Stimulated activated CD4-positive, alpha-beta T cell treated with anti-CD3 and anti-CD28 coated beads, Interleukin-15, amount 100 ng/mL, for 48 hours (primary cell): ENCODE measurements at regions not wholly inside any gene's neighbourhood (a gene's known extent, or its start where the extent isn't known, plus 50 kb on each side); places are given as distances from the start of the nearest gene placed in this dataset.

ENCODE experiments used
- DNase-seq, 2 donors: peaks; one replicate each; pipeline ENCODE4 v3.0.0-alpha.2; 2020; ENCODE audit warnings: low read depth in 2 of 2

DNA sequence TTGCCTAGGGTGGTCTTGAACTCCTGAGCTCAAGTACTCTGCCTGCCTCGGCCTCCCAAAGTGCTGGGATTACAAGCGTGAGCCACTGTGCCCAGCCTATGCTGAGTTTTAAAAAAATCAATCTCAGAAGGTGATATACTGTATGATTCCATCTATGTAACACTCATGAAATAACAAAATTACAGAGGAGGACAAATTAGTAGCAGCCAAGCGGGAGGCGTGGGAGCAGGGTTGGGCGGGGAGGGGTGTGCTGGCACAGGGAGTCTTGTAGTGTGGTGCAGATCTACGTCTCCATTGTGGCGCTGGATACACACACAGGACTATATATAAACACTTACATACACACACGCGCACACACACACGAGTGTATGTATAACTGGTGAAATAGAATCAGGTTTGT, 80.6 kb upstream of the LINGO1 start:
- no peak for DNase-seq

DNA sequence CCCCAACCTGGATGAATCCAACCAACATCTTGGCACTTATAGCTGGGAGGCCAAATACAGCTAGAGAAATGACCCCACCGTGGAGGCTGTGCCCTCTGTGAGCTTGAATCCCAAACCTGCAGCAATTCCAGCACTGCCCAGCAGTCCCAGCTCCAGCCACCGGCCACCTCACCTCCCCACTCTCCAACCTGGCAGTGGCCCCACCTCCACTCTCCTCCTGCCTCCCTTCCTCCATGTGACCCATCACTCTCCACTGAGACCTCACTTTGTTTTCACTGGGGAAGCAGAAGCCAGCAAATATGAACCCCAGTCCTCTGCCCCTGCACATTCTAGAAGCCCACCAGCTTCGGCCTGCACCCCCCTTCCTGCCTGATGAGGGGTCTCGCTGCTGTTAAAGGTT, 79.7 kb upstream of the LINGO1 start:
- no peak for DNase-seq

DNA sequence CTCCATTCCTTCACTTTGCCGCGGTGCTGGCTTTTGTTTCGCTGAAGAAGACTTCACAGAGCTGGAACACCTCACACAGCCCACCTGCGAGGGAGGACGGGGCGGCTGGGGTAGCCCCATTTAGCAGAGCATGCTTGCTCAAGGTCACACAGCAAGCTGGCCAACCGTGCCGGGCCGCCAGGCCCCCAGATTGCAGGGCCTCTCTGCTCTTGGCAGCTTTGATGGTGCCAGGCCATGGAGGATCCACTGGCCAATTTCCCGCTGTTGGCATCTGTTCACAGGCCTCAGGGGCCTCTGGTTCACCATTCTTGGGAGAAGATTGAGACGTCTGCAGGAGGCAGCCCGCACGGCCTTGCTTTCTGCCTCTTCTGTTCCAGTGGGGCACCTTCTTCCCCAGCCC, 77.9 kb upstream of the LINGO1 start:
- DNase-seq, result no peak

DNA sequence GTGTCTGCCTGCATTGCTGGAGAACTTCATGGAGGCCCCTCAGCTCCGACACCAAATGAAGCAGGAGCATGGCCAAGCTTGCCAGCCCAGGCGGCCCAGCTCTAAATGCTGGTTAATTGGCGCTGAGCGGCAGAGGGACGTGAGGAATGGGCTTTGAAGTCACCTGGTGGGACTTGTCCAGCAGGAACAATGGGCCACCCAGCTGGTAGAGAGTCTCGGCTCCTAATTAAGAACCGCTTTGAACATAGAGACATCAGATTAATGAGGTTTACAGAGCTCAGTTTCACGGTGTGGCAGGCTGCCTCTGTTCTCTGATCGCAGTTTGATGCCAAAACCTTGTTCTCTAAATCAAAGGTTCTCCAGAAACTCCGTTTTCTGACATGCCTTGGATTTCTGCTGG, 77.5 kb upstream of the LINGO1 start:
- DNase-seq, result no peak

DNA sequence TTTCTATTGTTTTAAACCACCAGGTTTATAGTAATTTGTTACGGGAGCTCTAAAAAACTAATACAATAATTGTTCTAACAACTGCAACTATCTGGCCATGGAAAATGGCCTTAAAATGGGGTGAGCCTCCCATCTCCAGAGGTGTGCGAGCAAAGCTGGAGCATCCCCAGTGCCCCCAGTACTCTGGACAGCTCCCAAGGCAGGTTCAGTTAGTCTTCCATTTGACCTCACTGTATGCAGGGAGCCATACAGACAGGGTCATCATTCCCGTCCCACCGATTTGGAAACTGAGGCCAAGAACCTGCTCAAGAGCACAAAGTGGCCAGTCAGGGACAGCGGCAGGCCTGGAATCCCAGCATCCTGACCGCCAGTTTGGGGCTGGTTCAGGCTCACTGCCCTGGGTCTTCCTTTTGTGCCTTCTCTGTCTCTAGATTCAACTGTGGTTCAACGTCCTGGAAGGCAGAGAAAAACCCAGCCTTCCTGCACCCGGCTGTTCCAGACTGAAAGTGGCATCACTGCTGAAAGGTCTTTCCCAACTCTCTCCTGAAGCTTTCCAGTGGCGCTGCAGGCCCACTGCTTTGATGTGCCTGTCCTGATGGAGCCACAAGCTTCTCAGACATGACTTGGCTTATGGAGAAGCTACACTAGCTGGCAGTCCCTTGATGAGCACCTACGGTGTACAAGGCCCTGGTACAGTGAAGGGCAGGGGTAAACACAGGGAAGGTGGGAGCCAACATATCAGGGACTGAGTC, 76.6 kb upstream of the LINGO1 start:
- DNase-seq, result no peak

DNA sequence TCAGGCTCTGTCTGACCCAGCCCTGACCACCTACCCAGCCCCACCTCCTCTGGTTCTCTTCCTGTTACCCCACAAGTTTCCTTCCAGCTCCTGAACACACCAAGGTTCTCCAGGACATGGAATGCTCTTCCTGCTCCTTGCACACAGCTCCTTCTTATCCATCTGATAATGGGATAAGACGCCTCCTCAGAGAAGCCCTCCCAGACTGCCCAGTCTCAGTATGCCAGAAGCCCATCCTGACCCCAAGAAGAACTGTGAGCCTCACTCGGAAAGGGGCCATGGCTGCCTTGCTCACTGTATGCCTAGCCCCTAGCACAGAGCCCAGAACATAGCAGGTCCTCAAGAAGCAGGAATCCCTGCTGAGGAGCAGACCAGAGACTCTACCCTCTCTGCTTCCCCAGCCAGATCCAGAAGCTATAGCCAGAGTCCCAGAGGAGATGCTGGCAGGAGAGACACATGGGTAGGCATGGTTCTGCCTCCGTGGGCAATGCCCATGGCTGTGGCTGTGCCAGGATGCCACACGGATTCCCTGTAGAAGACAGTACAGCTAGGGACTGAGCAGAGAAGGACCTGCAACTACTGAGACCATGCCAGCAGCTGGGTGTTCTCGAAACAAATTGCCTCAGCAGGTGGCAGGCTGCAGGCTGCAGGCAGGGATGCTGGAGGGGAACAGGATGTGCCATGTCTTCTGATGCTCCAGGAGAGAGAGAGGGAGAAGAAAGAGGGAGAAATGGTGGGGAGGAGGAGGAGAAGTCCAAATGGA, 74.0 kb upstream of the LINGO1 start:
- DNase-seq, result no peak

DNA sequence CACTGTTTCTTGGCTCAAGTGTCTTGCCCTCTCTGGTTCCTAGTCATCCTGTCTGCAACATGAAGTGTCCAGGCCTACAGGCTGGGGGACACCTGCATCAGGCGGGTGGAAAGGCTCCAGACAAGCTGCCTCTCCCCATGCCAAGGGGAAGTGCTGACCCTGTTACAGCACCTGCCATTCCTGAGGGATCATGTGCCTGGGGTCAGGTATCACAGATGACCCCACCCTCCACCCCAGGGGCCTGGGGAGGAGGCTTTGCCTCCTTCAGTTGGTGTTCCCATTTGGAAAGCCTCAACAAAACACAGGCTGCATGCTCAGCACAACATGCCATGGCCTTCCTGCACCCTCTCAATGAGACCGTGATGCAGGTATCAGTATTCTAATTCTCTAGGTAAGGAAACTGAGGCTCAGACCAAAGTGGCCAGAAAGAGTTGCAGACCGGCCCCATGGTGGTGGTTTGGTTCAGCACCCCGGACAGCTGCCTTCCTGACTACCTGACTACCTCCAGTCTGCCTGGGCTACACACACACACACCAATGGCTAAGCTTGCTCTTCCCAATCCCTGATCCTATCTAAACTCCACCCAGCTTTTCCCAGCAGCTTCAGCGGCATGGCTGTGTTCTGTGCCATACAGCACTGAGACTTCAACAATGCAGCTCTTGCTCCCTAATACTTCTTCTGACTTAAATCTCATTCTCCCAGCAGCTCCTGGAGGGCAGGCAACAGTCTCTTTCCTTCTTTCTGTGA, 69.7 kb upstream of the LINGO1 start:
- DNase-seq, result no peak

DNA sequence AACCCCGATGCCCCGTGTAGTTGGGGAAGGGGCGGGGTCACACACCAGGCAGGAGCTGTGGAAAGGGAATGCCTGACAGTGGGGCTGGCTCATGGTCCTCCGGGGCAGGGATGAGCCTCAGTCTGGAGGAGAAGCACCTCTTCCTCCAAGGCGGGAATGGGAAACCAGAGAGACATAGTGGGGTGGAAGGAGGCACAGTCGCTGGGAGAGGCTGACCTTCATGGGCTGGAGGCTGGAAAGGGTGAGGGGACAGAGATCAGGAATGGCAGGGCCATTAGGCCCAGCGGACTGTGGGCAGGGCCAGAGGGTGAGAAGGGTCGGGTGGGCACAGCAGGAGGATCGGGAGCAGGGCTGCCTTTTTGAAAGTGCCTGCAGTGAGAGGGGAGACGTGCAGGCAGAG, 65.8 kb upstream of the LINGO1 start:
- no peak for DNase-seq

DNA sequence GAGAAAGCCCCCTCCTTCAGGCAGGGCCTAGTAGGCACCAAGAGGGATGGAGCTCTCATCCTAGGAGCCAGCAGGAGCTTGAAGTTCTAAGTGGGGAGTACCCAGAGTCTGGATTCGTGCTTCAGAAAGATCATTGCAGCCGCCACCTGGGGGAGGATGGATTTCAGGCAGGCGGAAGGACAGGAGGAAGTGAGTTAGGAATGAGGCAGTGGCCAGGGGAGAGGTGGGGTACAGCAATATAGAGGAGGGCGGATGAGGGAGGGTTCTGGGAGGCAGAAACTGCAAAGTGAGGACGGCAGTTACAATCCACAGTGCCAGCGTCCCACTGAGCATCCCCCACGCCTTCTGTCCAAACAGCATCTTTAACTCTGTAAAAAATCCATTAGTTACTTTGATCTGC, 65.2 kb upstream of the LINGO1 start:
- no peak for DNase-seq

DNA sequence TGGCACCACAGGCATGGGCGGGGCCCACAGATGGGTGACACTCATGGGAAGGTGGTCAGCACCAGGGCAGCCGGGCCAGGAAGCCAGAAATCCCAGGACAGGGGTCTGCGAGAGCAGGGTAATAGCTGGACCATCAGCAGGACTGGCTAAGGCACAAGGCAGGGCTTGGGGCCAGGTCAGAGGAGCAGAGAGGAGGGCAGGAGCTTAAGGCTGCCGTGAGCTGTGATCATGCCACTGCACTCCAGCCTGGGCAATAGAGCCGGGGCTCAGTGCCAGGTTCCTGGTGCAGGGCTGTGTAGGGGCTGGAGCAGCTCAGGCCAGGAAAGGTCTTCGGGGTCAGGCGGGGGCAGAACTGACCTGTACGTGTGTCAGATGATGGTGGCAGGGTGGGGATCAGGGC, 64.2 kb upstream of the LINGO1 start:
- no peak for DNase-seq

DNA sequence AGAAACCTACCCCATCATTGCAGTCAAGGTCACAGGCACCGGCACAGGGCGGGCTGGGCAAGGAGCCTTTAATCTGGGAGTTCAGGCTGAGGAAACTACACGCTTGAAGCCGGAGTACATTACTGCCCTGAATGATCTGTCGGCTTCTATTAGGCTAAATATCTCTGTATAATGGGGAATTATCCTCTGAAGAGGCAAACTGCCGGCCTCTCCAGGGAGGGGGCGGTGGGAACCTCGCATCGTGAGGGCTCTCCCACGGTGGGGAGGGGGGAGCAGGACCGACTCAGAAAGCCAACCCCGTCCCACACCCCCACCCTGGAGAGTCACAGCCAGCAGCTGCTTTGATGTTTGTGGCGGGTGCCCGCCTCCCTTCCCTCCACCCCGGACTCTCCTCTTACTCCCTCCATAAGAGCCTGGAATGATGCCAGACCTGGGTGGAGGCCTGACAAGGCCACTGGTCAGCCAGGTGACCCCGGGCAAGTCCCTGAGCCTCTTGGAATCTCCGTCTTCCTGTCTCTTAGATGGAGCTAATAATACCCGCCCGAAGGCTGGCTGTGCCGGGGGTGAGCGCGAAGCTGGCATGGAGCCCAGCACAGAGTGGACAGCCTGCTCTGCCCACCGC, 63.4 kb upstream of the LINGO1 start:
- no peak for DNase-seq

DNA sequence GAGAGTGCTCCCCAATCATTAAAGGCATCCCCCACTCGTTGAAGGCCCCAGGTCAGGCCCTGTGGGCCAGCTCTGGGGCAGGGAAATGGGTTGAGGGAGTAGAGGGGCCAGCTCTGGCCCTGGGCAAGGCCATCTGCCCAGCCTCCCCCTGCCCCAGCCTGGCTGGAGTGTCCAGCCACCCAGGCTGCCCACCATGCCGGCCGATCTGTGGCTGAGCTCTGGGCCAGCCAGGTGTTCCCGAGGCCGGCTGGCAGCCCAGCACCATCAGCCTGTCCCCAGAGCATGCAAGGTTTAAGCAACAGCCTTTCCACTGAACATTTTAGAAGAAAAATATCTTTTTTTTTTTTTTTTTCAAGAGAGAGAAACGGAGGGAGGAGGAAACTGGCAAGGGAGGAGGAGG, 62.8 kb upstream of the LINGO1 start:
- no peak for DNase-seq

DNA sequence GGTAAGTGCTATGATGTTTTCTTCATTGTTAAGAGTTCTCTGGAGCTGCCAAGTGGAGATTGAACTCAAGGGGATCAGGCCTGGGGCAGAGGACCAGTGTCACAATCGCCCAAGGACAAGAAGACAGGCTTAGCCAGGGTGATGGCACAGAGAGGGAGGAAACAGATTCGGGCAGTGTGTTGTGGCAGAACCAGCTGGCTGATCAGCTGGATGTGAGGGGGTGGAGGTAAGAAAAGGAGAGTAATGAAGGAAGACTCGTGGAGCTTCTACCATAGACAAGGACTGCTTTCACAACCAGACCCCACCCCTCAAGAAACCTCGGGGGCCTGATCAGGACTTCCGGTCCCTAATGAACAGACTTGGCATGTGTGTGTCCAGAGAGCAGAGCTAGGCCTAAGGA, 60.9 kb upstream of the LINGO1 start:
- no peak for DNase-seq

DNA sequence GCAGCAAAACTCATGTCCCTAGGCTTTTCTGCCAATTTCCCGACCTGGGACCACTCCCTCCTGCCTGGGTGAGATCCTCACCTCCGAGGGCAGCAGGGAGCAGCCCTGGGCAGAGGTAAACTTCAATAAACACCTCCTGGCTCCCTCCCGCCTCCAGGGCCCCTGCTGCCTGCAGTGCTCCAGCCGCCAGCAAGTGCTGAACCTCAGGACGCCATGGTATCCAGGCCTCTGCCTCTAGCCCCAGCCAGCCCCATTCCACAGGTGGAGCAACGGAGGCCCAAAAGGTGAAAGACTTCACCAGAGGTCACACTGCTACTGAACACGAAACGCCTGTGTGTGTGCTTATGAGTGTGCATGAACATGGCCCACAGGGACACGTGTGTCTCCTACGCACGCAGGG, 59.9 kb upstream of the LINGO1 start:
- DNase-seq, result no peak

DNA sequence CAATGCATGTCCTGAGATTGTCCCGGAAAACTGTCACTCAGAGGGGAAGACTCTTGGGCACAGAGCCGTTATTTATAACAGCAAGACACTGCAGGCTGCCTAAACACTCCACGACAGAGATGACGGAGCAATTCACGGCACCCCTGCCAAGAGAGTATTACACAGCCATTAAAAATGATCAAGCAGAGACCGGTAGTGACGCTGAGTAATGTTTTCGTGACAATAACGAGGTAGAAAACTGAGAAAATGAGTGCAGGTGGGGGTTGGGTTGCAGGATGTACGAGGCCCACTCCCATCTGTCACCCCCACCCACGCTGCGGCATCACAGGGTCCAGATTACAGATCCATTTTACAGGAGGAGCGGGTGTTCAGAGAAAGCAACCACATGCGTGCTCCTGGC, 58.9 kb upstream of the LINGO1 start:
- no peak for DNase-seq

DNA sequence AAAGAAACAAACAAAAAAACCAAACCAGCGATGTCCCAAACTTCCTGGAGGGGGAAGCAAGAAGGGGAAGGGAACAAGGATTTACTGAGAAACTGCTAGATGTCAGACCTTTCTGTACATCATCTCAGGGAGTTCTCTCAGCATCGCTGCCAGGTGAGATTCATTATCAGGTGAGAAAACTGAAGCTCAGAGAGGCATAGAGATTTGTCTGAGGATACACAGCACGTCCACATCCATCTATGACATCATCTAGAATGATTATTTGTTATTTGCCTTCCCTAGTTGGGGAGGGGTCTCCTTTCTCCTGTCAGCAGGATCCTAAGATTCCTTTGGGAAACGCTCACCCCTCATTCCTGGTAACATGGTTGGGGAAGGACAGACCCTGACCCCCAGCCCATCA, 57.1 kb upstream of the LINGO1 start:
- no peak for DNase-seq

DNA sequence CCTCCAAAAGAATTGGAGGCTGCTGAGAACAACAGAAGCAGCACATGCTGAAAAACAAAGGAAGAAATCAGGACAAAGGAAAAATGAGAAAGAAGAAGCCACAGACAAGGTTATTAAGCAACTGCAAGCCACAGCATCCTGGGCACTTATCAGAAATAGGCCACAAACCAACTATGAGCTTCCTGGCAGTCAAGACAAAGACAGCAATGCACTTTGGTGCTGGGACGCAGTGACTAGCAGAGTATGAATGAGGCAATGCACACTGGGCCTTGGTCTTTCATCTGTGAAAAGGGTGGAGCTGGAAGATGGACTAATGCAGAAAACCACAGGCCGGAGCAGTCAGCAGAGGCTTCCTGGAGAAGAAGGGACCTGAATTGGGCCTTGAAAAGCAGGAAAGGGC, 56.0 kb upstream of the LINGO1 start:
- DNase-seq, result no peak

DNA sequence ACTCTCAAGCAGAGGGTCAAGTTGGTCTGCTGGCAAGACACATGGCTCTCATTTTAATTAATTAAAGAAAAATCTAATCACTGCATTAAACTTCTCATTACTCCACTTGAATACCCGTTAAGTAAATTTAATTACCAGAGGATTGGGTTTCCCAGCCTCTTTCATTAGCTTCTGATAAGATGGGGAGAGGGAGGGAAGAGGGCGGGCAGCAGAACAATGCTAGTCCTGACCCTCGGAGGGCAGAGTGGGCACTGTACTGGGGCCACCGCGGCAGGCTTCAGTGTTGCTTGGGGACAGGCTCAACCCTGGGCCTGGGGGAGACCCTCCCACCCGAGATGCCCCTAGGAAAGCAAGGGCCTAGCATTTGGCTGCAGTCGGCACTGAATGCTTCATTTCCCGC, 55.6 kb upstream of the LINGO1 start:
- no peak for DNase-seq

DNA sequence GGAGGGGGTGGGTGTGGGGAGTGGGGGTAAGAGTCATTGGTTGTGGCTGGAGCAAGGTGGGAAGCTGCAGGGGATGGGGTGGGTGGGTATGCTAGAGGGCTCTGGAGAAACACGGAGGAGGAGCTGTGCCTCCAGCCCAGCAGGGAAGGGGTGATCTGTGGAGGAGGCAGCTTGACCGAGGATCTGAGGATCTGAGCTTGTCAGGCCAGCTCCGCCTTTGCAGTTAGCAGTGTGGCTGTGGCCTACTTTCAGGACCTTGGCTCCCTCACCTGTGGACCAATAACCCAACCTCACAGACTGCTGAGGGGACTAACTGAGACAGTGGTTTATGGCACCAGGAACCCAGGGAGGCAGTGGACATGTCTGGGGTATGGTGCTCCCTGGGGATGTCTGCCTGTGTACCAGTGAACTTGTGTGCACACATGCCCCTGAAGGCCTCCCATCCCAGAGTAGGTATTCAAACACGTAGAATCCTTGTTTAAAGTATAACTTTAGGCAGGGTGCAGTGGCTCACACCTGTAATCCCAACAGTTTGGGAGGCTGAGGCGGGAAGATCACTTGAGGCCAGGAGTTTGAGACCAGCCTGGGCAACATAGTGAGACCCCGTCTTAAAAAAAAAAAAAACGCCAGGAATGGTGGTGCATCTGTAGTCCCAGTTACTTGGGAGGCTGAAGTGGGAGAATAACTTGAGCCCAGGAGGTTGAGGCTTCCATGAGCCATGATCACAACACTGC, 52.5 kb upstream of the LINGO1 start:
- DNase-seq, result no peak

DNA sequence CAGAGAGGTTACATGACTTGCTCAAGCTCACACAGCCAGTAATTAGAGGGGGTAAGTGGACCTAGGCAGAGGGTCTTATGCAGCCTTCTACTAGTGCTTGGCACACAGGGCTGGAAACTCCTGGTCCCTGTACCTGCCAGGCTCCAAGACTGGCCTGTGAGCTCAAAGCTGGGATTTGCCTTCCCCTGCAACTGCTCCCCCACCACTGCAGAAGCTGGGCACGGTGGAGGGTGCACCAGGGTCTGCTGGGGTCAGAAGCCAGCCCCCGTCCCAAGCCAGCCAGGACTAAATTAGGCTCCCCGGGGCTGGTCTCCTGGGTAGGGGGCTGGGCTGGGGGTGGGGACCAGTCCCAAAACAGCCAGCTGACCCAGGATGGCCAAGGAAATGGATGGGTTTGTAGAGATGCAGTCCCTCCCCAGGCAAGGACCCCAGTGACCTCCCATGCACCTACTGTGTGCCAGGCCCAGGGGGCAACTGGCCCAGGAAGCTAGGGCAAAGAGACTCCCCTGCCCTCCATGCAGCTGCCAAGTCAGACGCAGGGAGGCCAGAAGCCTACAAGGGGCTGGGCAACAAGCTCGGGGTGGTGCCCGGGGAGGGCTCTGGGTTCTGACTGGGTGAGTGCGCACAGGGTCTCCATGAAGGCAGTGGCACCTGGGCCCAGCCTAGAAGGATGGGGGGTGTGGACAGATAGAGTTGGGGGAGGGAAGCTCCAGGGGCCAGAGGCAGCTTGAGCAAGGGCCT, 51.8 kb upstream of the LINGO1 start:
- DNase-seq, result no peak

DNA sequence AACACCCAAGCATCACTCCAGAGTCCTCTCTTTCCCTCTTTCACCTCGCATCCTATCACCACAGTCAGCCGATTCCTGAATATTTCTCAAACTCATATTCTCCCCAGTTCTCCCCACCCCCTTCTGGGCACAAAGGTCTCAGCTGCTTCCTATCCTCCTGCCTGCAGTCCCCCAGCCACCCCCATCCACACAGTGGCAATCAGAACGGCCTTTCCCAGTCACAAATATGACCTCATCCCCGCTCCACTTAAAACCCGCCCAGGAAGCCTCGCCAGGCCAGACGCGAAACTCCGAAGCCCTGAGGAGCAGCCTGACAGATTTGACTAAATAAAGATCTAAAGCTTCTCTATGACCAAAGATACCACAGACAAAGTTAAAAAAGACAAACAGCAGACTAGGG, 49.9 kb upstream of the LINGO1 start:
- no peak for DNase-seq
